C1 segment of cervical spinal cord (tissue), 14 donors: ENCODE measurements at regions not wholly inside any gene's neighbourhood (a gene's known extent, or its start where the extent isn't known, plus 50 kb on each side); places are given as distances from the start of the nearest gene placed in this dataset.
"Not testable (repeated sequence)": the region's sequence is repeated elsewhere in the genome, so short reads cannot be mapped to it uniquely, and the experiment has no call there.

Source experiments
- DNase-seq, 14 donors: peaks; one replicate each; lab custom pipeline; 2025; lab: John Stamatoyannopoulos, UW

- DNase-seq: no peak
Observed at GRCh38 chr4:34253239-34253638, 1991.1 kb downstream of the ARAP2 start.

- no peak for DNase-seq
Observed at GRCh38 chr4:34258176-34258575, 1986.1 kb downstream of the ARAP2 start.

- DNase-seq: no peak
Observed at GRCh38 chr4:34261799-34262314, 1982.5 kb downstream of the ARAP2 start.

GRCh38 chr4:34269613-34270012 is 1974.7 kb downstream of the ARAP2 start:
- no peak for DNase-seq

GRCh38 chr4:34271479-34272355 is 1972.6 kb downstream of the ARAP2 start:
- DNase-seq: no peak

- DNase-seq: no peak
Observed at GRCh38 chr4:34279011-34279410, 1965.3 kb downstream of the ARAP2 start.

- no peak for DNase-seq
Observed at GRCh38 chr4:34280131-34280530, 1964.2 kb downstream of the ARAP2 start.

- DNase-seq: no peak
Observed at GRCh38 chr4:34281826-34282225, 1962.5 kb downstream of the ARAP2 start.

- no peak for DNase-seq
Observed at GRCh38 chr4:34289489-34289888, 1954.8 kb downstream of the ARAP2 start.

- DNase-seq: no peak
Observed at GRCh38 chr4:34289962-34290361, 1954.4 kb downstream of the ARAP2 start.

- no peak for DNase-seq
Observed at GRCh38 chr4:34293459-34293858, 1950.9 kb downstream of the ARAP2 start.

- DNase-seq: no peak
Observed at GRCh38 chr4:34309383-34309906, 1934.9 kb downstream of the ARAP2 start.

GRCh38 chr4:34318773-34319172 is 1925.5 kb downstream of the ARAP2 start:
- DNase-seq: no peak

- DNase-seq: no peak
Observed at GRCh38 chr4:34323549-34324320, 1920.6 kb downstream of the ARAP2 start.

- no peak for DNase-seq
Observed at GRCh38 chr4:34328939-34329338, 1915.4 kb downstream of the ARAP2 start.

GRCh38 chr4:34335156-34335555 is 1909.2 kb downstream of the ARAP2 start:
- DNase-seq: not testable (repeated sequence)

GRCh38 chr4:34335556-34335955 is 1908.8 kb downstream of the ARAP2 start:
- DNase-seq: not testable (repeated sequence)

GRCh38 chr4:34362654-34363053 is 1881.7 kb downstream of the ARAP2 start:
- no peak for DNase-seq

- DNase-seq: no peak
Observed at GRCh38 chr4:34363842-34364241, 1880.5 kb downstream of the ARAP2 start.

- no peak for DNase-seq
Observed at GRCh38 chr4:34365946-34366345, 1878.4 kb downstream of the ARAP2 start.

- DNase-seq: no peak
Observed at GRCh38 chr4:34371676-34372075, 1872.6 kb downstream of the ARAP2 start.

GRCh38 chr4:34372815-34373214 is 1871.5 kb downstream of the ARAP2 start:
- DNase-seq: no peak
